Spleen (tissue), 11 donors: ENCODE measurements at regions not wholly inside any gene's neighbourhood (a gene's known extent, or its start where the extent isn't known, plus 50 kb on each side); places are given as distances from the start of the nearest gene placed in this dataset.

Experiments
- DNase-seq: peaks from one replicate; pipeline ENCODE4 v3.0.0-alpha.2; 2020
- H3K27ac ChIP-seq, 8 donors: fragments of 200-600 bp; sonication (generic) in 7 of 8; 1 replicate in 4 of 8; 2 replicates in 4 of 8; pipeline versions ENCODE4 v1.5.0 to v1.8.0; 2016 to 2021; ENCODE audit warnings: inconsistent platforms in 4 of 8, mild to moderate bottlenecking in 4 of 8, moderate library complexity in 1 of 8
- H3K27me3 ChIP-seq, 7 donors: fragments of 200-600 bp; sonication (generic) in 6 of 7; replicated peaks in 1 of 7; 1 replicate in 4 of 7; 2 replicates in 3 of 7; pipeline versions ENCODE4 v1.5.0 to v1.8.0; 2016 to 2021; ENCODE audit warnings: inconsistent platforms in 3 of 7, mild to moderate bottlenecking in 1 of 7
- H3K36me3 ChIP-seq, 6 donors: fragments of 200-600 bp; sonication (generic) in 5 of 6; 1 replicate in 4 of 6; 2 replicates in 2 of 6; pipeline versions ENCODE4 v1.5.0 to v1.8.0; 2016 to 2021; ENCODE audit warnings: inconsistent platforms in 2 of 6
- H3K4me1 ChIP-seq, 6 donors: fragments of 200-600 bp; sonication (generic) in 5 of 6; 1 replicate in 3 of 6; 2 replicates in 3 of 6; pipeline versions ENCODE4 v1.5.0 to v1.8.0; 2016 to 2021; ENCODE audit warnings: inconsistent platforms in 3 of 6
- H3K4me3 ChIP-seq, 8 donors: fragments of 200-600 bp; sonication (generic) in 7 of 8; 1 replicate in 4 of 8; 2 replicates in 4 of 8; pipeline versions ENCODE4 v1.5.0 to v1.8.0; 2016 to 2021; ENCODE audit warnings: inconsistent platforms in 4 of 8, mild to moderate bottlenecking in 4 of 8, moderate library complexity in 2 of 8
- H3K9me3 ChIP-seq, 8 donors: fragments of 200-600 bp; sonication (generic) in 7 of 8; 1 replicate in 4 of 8; 2 replicates in 4 of 8; pipeline versions ENCODE4 v1.5.0 to v1.8.0; 2016 to 2021; ENCODE audit warnings: inconsistent platforms in 4 of 8
- POLR2A ChIP-seq, 3 donors: fragments of 450-650 bp; IDR thresholded peaks; one replicate each; pipeline ENCODE4 v1.5.1; 2017; ENCODE audit warnings: antibody characterized with exemption in 3 of 3, mild to moderate bottlenecking in 1 of 3
- POLR2AphosphoS5 ChIP-seq, 3 donors: sonication (generic); formaldehyde crosslinking; IDR thresholded peaks; one replicate each; pipeline ENCODE4 v1.5.1; 2017; ENCODE audit warnings: antibody characterized with exemption in 3 of 3
- WGBS, 5 donors: extraction: QIAGEN DNeasy Blood & Tissue Kit in 3 of 5; methylation state at CpG; one replicate each; pipeline versions ENCODE4 v1.1.5 to v1.1.7; 2013 to 2018; 5-methylcytosine and 5-hydroxymethylcytosine counted together
- intact Hi-C: fragments of 100-400 bp; cut with DNase I; formaldehyde crosslinking; loops from one replicate; pipeline ENCODE4 v1.15.0; 2023; ENCODE audit warnings: low total_unique reads
- TF ChIP-seq, protein P1 (sequence below), 11 experiments: fragments of 200-600 bp in 7 of 11; fragments of 450-650 bp in 4 of 11; sonication (generic) in 4 of 11; IDR thresholded peaks in 8 of 11; conservative IDR thresholded peaks in 3 of 11; 1 replicate in 7 of 11; 2 replicates in 4 of 11; pipeline versions ENCODE4 v1.4.0 to v1.8.0; 2016 to 2021; ENCODE audit warnings: antibody characterized with exemption in 11 of 11, inconsistent platforms in 4 of 11, mild to moderate bottlenecking in 1 of 11
- donor health status: healthy with polysubstance abuse.
- donor health status: DM: no; HTN: no; CAD: no; lungs with moderate emphysema.
- donor health status: DM: no; HTN: no; CAD: no.
- donor health status: Bipolar disorder and iron deficiency.
- donor health status: healthy.
- donor health status: DM: no; HTN: no; CAD: no.
- donor health status: DM: yes; HTN: yes; CAD: no.

DNA sequence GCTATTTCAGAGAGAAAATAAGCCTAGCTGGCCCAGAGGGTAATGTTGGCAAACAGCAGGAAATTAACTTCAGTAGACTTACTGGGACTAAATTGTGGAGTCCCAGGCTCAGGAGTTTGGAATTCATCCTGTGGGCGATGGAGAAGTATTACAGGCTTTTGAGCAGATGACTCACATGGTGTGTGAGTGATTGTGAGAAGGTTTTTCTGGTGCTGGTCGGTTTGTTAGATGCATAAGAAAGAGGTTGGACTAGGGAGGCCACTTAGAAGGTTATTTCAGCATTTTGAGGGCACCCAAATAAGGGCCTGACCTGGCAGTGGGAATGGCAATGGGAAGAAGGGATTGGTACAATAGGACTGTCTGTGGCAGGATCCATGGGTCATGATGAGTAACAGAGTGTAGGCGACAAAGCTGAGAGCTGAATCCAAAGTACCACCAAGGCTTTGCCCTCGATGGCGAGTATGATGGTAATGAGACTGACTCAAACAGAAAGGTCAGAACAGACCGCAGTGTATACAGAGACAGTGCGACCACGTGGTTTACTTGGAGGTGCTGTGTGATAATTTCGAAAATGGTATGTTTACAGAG is 69.2 kb upstream of the KIF26B start:
- no peaks in the 10 kb centered on the region for H3K27me3 ChIP-seq
- WGBS, 5 donors = 76 to 93% (median 83%) methylated on average over 9 of the region's 9 CpGs
- intact Hi-C loops = no loop called here

DNA sequence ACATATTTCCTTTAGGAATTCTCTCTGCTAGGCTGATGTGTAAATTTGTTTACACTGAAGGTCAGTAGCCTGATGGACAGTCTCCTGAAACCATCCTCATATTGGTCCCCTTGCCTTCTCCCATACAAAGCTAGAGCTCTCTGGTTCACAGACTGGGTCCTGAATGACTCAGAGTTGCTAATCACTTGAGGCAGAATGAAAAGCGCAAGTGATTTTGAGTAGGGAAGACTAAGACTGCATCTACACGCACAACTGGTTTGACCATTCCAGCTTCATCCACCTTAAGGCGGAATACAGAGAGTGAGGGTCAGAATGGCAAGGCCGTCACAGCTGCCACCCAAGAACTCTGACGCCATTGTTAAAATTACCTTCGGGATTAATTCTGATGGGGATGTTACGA is 70.2 kb upstream of the KIF26B start:
- H3K27ac ChIP-seq = no peak overlapping the region
- WGBS, 5 donors = 91 to 98% (median 97%) methylated on average over 7 of the region's 7 CpGs
- no peak for DNase-seq
- intact Hi-C loops = no loop called here
- no peaks in the 10 kb centered on the region for H3K4me1 ChIP-seq
- no peak overlapping the region for H3K4me3 ChIP-seq
- TF ChIP-seq, protein P1, sequence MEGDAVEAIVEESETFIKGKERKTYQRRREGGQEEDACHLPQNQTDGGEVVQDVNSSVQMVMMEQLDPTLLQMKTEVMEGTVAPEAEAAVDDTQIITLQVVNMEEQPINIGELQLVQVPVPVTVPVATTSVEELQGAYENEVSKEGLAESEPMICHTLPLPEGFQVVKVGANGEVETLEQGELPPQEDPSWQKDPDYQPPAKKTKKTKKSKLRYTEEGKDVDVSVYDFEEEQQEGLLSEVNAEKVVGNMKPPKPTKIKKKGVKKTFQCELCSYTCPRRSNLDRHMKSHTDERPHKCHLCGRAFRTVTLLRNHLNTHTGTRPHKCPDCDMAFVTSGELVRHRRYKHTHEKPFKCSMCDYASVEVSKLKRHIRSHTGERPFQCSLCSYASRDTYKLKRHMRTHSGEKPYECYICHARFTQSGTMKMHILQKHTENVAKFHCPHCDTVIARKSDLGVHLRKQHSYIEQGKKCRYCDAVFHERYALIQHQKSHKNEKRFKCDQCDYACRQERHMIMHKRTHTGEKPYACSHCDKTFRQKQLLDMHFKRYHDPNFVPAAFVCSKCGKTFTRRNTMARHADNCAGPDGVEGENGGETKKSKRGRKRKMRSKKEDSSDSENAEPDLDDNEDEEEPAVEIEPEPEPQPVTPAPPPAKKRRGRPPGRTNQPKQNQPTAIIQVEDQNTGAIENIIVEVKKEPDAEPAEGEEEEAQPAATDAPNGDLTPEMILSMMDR (IDR thresholded peaks at IDR 0.05 in 8 of 11, conservative IDR thresholded peaks at IDR 0.05 in 3 of 11) = no peak
- TF ChIP-seq POLR2A (IDR thresholded peaks at IDR 0.05) (no peak), POLR2AphosphoS5 (IDR thresholded peaks at IDR 0.05) (no peak)
- H3K27me3 ChIP-seq = no peaks in the 10 kb centered on the region
- peaks cover 0 to 5% (median 0%) of the 10 kb centered on the region in 6 donors for H3K36me3 ChIP-seq
- no peaks in the 10 kb centered on the region for H3K9me3 ChIP-seq

More for the DNA sequence above, 69.2 kb upstream of the KIF26B start:
- H3K4me3 ChIP-seq = no peak overlapping the region
- no peaks in the 10 kb centered on the region for H3K9me3 ChIP-seq
- no peaks in the 10 kb centered on the region for H3K4me1 ChIP-seq
- peaks cover 0 to 5% (median 0%) of the 10 kb centered on the region in 6 donors for H3K36me3 ChIP-seq
- H3K27ac ChIP-seq = no peak overlapping the region
- DNase-seq = no peak
- TF ChIP-seq, protein P1 (IDR thresholded peaks at IDR 0.05 in 8 of 11, conservative IDR thresholded peaks at IDR 0.05 in 3 of 11) = no peak
- TF ChIP-seq POLR2AphosphoS5 (IDR thresholded peaks at IDR 0.05) = no peak
- no peak for TF ChIP-seq POLR2A (IDR thresholded peaks at IDR 0.05)

DNA sequence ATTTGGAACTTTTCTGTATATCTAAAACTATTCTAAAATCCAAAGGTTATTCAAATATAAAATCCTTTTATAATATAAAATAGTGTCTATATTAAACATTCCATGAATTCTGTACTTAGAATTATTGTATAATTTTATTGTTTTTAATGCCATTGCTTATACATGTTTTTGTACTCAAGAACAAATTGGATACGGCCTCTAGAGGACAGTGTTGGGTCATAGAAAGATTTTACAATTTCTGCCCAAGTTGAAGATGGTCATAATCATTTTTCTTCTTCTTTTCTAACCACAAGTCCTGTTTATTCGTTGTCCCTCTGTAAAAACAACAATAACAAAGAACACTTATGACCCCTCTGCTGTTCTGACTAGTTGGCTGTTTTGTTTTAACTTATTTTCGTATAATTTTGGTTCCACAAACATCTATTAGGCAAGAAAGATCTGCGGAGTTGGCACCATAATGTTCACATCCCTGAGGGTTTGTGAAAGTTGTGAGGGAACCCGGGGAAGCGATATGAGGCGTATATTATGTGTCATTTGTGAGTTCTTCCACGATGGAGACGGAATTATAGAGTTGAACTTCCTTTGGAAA is 75.7 kb upstream of the KIF26B start:
- TF ChIP-seq, protein P1 (IDR thresholded peaks at IDR 0.05 in 8 of 11, conservative IDR thresholded peaks at IDR 0.05 in 3 of 11) = peak in 8 of 11 experiments; percentile 14 to 50 (median 39)
- TF ChIP-seq POLR2AphosphoS5 (IDR thresholded peaks at IDR 0.05) (no peak), POLR2A (IDR thresholded peaks at IDR 0.05) (no peak)
- no peak for DNase-seq
- WGBS, 5 donors = 64 to 79% (median 72%) methylated on average over 9 of the region's 9 CpGs
- Histone ChIP-seq H3K4me3 (no peak overlapping the region), H3K27me3 (no peaks in the 10 kb centered on the region), H3K4me1 (no peaks in the 10 kb centered on the region), H3K36me3 (no peaks in the 10 kb centered on the region), H3K9me3 (no peaks in the 10 kb centered on the region), H3K27ac (no peak overlapping the region)
- intact Hi-C loops = no loop called here

DNA sequence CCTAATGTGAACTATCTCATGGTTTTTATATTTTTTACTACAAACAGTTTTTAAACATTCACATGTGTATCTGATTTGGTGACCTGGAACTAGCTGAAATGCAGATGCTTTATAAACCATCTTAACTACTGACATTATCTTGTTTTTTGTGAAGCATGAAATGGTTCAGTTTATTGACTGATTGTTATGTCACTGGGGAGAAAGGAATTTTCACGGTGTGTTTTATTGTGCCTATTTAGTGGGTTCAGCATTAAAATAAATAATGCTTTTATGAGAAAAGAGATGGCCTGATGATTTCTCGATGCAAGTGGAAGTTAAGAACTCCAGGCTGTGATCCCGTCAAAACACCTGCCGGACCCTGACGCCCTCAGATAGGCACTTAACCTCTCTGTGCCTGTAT is 79.9 kb upstream of the KIF26B start:
- Histone ChIP-seq H3K9me3 (peaks cover 0 to 9% (median 0%) of the 10 kb centered on the region in 8 donors), H3K27me3 (no peaks in the 10 kb centered on the region), H3K36me3 (no peaks in the 10 kb centered on the region), H3K27ac (no peak overlapping the region), H3K4me3 (no peak overlapping the region), H3K4me1 (no peaks in the 10 kb centered on the region)
- TF ChIP-seq, protein P1 (IDR thresholded peaks at IDR 0.05 in 8 of 11, conservative IDR thresholded peaks at IDR 0.05 in 3 of 11) = no peak
- no peak for TF ChIP-seq POLR2AphosphoS5 (IDR thresholded peaks at IDR 0.05)
- no peak for TF ChIP-seq POLR2A (IDR thresholded peaks at IDR 0.05)
- WGBS, 5 donors = 90 to 95% (median 93%) methylated on average over 5 of the region's 5 CpGs
- intact Hi-C loops = no loop called here
- no peak for DNase-seq
